PC-9 (cell line): ENCODE measurements at regions not wholly inside any gene's neighbourhood (a gene's known extent, or its start where the extent isn't known, plus 50 kb on each side); places are given as distances from the start of the nearest gene placed in this dataset.

Source experiments
- BruUV-seq: library from RNA; stranded (reverse); fragments of 400-500 nt; replicated peaks from 2 replicates; lab custom pipeline; 2021; lab: Mats Ljungman, UMichigan
- CTCF ChIA-PET: fragments of 300-600 bp; sonication (Branson Sonifier 250); formaldehyde crosslinking; loops from one replicate; lab custom pipeline; 2022; ENCODE audit warnings: antibody characterized with exemption; lab: Charles Lee
- POLR2A ChIA-PET: fragments of 300-600 bp; sonication (Branson Sonifier 250); formaldehyde crosslinking; loops from one replicate; lab custom pipeline; 2022; ENCODE audit warnings: antibody characterized with exemption; ENCODE audit not compliant: unreplicated experiment; lab: Charles Lee
- DNase-seq, 2 experiments: peaks; one replicate each; pipeline versions ENCODE4 v3.0.0 to v3.0.0-alpha.2; 2015 to 2022; ENCODE audit warnings: mixed read lengths in 1 of 2
- H2AFZ ChIP-seq: fragments of 200-600 bp; sonication (generic); 2 replicates; pipeline ENCODE4 v1.8.1; 2017; ENCODE audit warnings: antibody characterized with exemption
- H3F3A ChIP-seq: fragments of 200-600 bp; sonication (generic); 2 replicates; pipeline ENCODE4 v1.8.1; 2017; ENCODE audit warnings: antibody characterized with exemption, mild to moderate bottlenecking, low read depth; ENCODE audit not compliant: insufficient read depth
- H3K27ac ChIP-seq: fragments of 200-600 bp; sonication (generic); 2 replicates; pipeline ENCODE4 v1.6.1; 2016; ENCODE audit warnings: mixed run types
- H3K27me3 ChIP-seq: fragments of 200-600 bp; sonication (generic); 2 replicates; pipeline ENCODE4 v1.6.1; 2016; ENCODE audit warnings: low read depth, mixed run types; ENCODE audit not compliant: insufficient read depth
- H3K36me3 ChIP-seq: fragments of 200-600 bp; sonication (generic); 2 replicates; pipeline ENCODE4 v1.6.1; 2016; ENCODE audit warnings: low read depth, mixed run types
- H3K4me1 ChIP-seq: fragments of 200-600 bp; sonication (generic); replicated peaks from 2 replicates; pipeline ENCODE4 v1.6.1; 2016; ENCODE audit warnings: mixed run types; ENCODE audit not compliant: insufficient read depth
- H3K4me2 ChIP-seq: fragments of 200-600 bp; sonication (generic); 2 replicates; pipeline ENCODE4 v1.6.1; 2017; ENCODE audit warnings: mixed run types
- H3K4me3 ChIP-seq: fragments of 200-600 bp; sonication (generic); 2 replicates; pipeline ENCODE4 v1.6.1; 2016; ENCODE audit warnings: mixed run types
- H3K79me2 ChIP-seq: fragments of 200-600 bp; sonication (generic); 2 replicates; pipeline ENCODE4 v1.6.1; 2017; ENCODE audit warnings: low read depth, mixed run types
- H3K9me2 ChIP-seq: fragments of 200-600 bp; sonication (generic); 2 replicates; pipeline ENCODE4 v1.8.1; 2017; ENCODE audit warnings: mild to moderate bottlenecking; ENCODE audit not compliant: insufficient read depth
- H3K9me3 ChIP-seq: fragments of 200-600 bp; sonication (generic); 2 replicates; pipeline ENCODE4 v1.8.1; 2016; ENCODE audit warnings: low read depth; ENCODE audit not compliant: insufficient read depth
- H4K20me1 ChIP-seq: fragments of 200-600 bp; sonication (generic); 2 replicates; pipeline ENCODE4 v1.8.1; 2017; ENCODE audit not compliant: insufficient read depth
- CTCF ChIP-seq: fragments of 200-600 bp; sonication (generic); conservative IDR thresholded peaks from 2 replicates; pipeline ENCODE4 v1.6.1; 2017; ENCODE audit warnings: mixed run types, antibody characterized with exemption, mild to moderate bottlenecking, moderate library complexity
- EZH2 ChIP-seq: fragments of 200-600 bp; sonication (generic); IDR thresholded peaks from 2 replicates; pipeline ENCODE4 v1.8.0; 2017; ENCODE audit warnings: antibody characterized with exemption, low read depth
- intact Hi-C: fragments of 100-400 bp; cut with micrococcal nuclease; formaldehyde crosslinking; loops from one replicate; pipeline ENCODE4 v1.10.0; 2022; ENCODE audit not compliant: unreplicated experiment

DNA sequence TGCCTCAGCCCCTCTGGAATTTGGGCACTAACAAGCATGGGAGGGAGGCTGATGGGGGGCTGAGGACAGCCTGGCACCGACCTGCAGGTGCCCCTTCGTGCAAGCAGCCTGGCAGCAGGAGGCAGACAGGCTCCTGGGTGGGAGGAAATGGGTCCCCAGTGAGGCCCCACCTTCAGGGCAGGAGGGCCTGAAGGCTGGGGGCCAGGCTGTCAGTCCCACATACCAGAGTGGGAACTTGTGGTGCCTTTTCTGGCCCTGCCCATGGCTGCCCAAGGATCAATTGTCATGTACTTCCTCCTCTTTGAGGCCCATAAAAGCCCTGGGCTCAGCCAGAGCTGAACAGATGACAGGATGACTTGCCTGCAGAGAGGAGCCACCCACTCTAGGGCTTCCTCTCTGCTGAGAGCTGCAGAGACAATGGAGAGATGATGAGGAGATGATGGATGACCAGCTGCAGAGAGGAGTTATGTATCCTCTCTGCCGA lies 141.0 kb downstream of the PDHA2 start:
- CTCF ChIA-PET: no interaction called here
- H3K9me2 ChIP-seq: no peaks in the 10 kb centered on the region
- intact Hi-C loops: no loop called here
- H2AFZ ChIP-seq: no peak overlapping the region
- H3F3A ChIP-seq: no peaks in the 10 kb centered on the region
- POLR2A ChIA-PET: no interaction called here
- no peak overlapping the region for H3K27ac ChIP-seq
- H4K20me1 ChIP-seq: no peaks in the 10 kb centered on the region
- no peak for DNase-seq
- no peaks in the 10 kb centered on the region for H3K36me3 ChIP-seq
- H3K27me3 ChIP-seq: no peaks in the 10 kb centered on the region
- TF ChIP-seq CTCF: no peak
- TF ChIP-seq EZH2: no peak
- no TSS peak for BruUV-seq
- H3K4me1 ChIP-seq: no peaks in the 10 kb centered on the region
- no peak overlapping the region for H3K4me2 ChIP-seq
- H3K4me3 ChIP-seq: no peak overlapping the region
- no peaks in the 10 kb centered on the region for H3K79me2 ChIP-seq
- H3K9me3 ChIP-seq: no peaks in the 10 kb centered on the region

DNA sequence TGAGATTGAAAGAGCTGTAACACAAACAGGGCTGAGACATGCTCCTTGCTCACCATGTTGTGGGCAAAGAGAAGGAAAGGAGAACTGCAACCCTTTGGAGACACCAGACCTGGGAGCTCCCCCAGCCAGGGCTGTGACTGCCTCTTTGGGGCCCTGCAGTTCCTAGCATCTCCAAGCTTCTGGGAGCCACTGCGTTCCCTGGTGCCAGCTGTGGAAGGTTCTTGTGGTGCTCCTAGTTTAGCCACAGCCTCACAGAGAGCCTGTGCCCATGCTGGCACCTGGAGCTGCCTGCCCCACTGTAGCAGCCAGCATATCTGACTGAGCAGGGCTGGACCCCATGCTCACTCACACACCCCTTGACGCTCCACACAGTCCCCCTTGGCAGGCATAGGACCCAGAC lies 141.7 kb downstream of the PDHA2 start:
- no peak overlapping the region for H2AFZ ChIP-seq
- H3K27me3 ChIP-seq: no peaks in the 10 kb centered on the region
- no peak overlapping the region for H3K27ac ChIP-seq
- no peaks in the 10 kb centered on the region for H3F3A ChIP-seq
- no peak overlapping the region for H3K4me2 ChIP-seq
- no peaks in the 10 kb centered on the region for H3K36me3 ChIP-seq
- ChIA-PET CTCF (no interaction called here), POLR2A (no interaction called here)
- no peaks in the 10 kb centered on the region for H3K9me2 ChIP-seq
- no TSS peak for BruUV-seq
- no peaks in the 10 kb centered on the region for H3K79me2 ChIP-seq
- intact Hi-C loops: no loop called here
- DNase-seq: no peak
- H3K4me1 ChIP-seq: no peaks in the 10 kb centered on the region
- TF ChIP-seq CTCF (no peak), EZH2 (no peak)
- H3K4me3 ChIP-seq: no peak overlapping the region
- H4K20me1 ChIP-seq: no peaks in the 10 kb centered on the region
- no peaks in the 10 kb centered on the region for H3K9me3 ChIP-seq

DNA sequence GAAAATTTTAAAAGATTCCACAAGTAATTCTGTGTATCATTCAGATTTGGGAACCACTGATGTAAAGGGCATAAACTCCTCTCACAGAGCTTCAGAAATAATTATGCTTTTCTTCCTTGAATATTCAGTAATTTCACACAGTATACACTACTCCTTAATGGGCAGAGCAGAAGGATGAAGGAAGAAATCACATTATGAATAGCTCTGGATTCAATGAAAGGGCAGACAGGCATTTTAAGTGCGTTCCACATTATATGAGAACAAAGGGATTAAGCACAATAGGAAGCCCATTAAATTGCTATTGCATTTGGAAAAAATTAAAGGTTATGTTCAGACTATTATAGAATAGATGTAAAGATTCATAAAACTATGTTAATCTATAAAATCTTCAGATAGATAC lies 142.6 kb downstream of the PDHA2 start:
- Histone ChIP-seq H3K9me3 (no peaks in the 10 kb centered on the region), H3K79me2 (no peaks in the 10 kb centered on the region), H3K4me2 (no peak overlapping the region), H3K4me1 (no peaks in the 10 kb centered on the region), H3K9me2 (no peaks in the 10 kb centered on the region), H3K27ac (no peak overlapping the region), H4K20me1 (no peaks in the 10 kb centered on the region), H3K36me3 (no peaks in the 10 kb centered on the region), H3K27me3 (no peaks in the 10 kb centered on the region), H2AFZ (no peak overlapping the region), H3K4me3 (no peak overlapping the region), H3F3A (no peaks in the 10 kb centered on the region)
- TF ChIP-seq CTCF: no peak
- no peak for DNase-seq
- ChIA-PET POLR2A (no interaction called here), CTCF (no interaction called here)
- intact Hi-C loops: no loop called here
- no TSS peak for BruUV-seq
